GM12891 (cell line): ENCODE measurements at regions not wholly inside any gene's neighbourhood (a gene's known extent, or its start where the extent isn't known, plus 50 kb on each side); places are given as distances from the start of the nearest gene placed in this dataset.
"Not testable (repeated sequence)": the region's sequence is repeated elsewhere in the genome, so short reads cannot be mapped to it uniquely, and the experiment has no call there.

Experiments used
- DNase-seq: peaks from one replicate; pipeline ENCODE4 v3.0.0; 2011; ENCODE audit warnings: low spot score; ENCODE audit not compliant: insufficient read length
- FAIRE-seq: peaks from 2 replicates; lab custom pipeline; 2011; peaks lifted over from hg19 to GRCh38; lab: Jason Lieb, UNC
- PAX5 ChIP-seq: IDR thresholded peaks from 2 replicates; pipeline ENCODE4 v1.6.1; 2011; ENCODE audit warnings: low read length, moderate library complexity, mild to moderate bottlenecking; ENCODE audit not compliant: insufficient read depth, severe bottlenecking
- POLR2A ChIP-seq: IDR thresholded peaks from 2 replicates; pipeline ENCODE4 v1.6.1; 2011; ENCODE audit warnings: low read depth, low read length, control low read depth
- POLR2AphosphoS5 ChIP-seq: IDR thresholded peaks from 2 replicates; pipeline ENCODE4 v1.6.1; 2011; ENCODE audit warnings: low read depth, low read length, control low read depth
- POU2F2 ChIP-seq: IDR thresholded peaks from 2 replicates; pipeline ENCODE4 v1.6.1; 2011; ENCODE audit warnings: low read depth, mild to moderate bottlenecking, control low read depth, low read length, moderate library complexity
- SPI1 ChIP-seq: IDR thresholded peaks from 2 replicates; pipeline ENCODE4 v1.6.1; 2011; ENCODE audit warnings: low read depth, low read length, control low read depth
- TAF1 ChIP-seq: IDR thresholded peaks from 2 replicates; pipeline ENCODE4 v1.6.1; 2011; ENCODE audit warnings: low read depth, low read length, control low read depth

DNA sequence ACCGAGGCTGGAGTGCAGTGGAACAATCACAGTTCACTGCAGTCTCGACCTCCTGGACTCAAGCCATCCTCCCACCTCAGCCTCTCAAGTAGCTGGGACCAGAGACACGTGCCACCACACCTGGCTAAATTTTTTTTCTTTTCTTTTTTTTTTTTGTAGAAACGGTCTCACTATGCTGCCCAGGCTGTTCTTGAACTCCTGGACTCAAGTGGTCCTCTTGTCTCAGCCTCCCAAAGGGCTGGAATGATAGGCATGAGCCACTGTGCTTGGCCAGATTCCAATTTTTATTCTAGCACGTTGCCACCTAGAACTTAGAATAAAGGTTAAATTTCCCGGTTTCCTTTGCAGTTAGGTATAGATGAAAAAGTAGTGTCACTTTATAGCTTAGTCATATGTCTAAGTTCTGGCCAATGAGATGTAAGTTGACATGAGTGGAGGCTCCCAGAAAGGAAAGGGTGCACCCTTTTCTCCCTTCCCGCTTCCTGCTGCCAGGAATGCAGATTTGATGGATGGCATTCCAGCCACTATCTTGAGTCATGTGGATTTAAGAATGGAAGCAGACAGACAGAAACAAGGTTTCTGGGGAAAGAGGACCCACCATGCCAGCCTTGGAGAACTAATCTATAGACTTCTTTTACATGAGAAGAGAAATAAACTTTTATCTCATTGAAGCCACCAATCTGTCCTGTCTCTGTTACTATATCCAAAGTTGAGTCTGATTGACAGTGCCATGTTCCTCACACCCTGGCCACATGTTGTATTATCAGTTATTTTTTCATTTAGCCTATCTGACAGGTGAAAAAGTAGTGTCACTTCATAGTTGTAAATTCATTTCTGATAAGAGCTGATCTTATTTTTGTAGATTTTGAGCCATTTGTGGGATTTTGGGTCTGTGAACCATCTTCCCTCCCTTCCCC is 60.6 kb upstream of the NCOA3 start:
- TF ChIP-seq TAF1, result no peak
- no peak for TF ChIP-seq SPI1
- TF ChIP-seq POLR2A, result no peak
- TF ChIP-seq POU2F2, result no peak
- no peak for TF ChIP-seq PAX5
- no peak for TF ChIP-seq POLR2AphosphoS5
- DNase-seq, result no peak
- no peak for FAIRE-seq

DNA sequence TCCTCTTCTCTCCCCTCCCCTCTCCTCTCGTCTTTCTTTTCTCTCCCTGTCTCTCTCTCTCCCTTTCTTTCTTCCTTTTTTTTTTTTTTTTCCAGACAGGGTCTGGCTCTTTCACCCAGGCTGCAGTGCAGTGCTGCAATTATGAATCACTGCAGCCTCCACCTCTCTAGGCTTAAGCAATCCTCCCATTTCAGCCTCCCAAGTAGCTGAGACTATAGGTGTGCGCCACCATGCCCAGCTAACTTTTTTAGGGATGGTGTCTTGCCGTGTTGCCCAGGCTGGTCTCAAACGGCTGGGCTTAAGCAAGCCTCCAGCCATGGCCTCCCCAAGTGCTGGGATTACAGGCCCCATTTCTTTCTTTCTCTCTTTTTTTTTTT is 59.9 kb upstream of the NCOA3 start:
- TF ChIP-seq TAF1, result no peak
- TF ChIP-seq SPI1, result no peak
- no peak for TF ChIP-seq POU2F2
- TF ChIP-seq PAX5, result no peak
- no peak for TF ChIP-seq POLR2AphosphoS5
- no peak for TF ChIP-seq POLR2A
- FAIRE-seq (no peak), DNase-seq (no peak)

DNA sequence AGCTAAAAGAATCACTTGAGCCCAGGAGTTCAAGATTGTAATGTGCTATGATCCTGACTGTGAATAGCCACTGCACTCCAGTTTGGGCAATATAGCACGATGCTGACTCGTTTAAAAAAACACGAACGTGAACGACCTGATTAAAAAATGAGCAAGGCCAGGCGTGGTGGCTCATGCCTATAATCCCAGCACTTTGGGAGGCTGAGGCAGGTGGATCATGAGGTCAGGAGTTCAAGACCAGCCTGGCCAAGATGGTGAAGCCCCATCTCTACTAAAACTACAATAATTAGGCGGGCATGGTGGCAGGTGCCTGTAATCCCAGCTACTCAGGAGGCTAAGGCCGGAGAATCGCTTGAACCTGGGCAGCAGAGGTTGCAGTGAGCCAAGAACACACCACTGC is 58.6 kb upstream of the NCOA3 start:
- DNase-seq, FAIRE-seq: not testable (repeated sequence)

DNA sequence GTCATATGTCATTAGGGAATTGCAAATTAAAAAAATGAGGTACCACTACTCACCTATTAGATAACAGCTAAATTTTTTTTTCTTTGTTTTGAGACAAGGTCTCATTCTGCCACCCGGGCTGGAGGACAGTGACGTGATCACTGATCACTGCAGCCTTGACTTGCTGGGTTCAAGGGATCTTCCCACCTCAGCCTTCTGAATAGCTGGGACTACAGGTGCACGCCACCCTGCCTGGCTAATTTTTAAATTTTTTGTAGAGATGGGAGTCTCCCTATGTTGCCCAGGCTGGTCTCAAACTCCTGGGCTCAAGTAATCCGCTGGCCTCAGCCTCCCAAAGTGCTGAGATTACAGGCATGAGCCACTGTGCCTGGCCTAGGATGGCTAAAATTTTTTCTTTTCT is 57.1 kb upstream of the NCOA3 start:
- no peak for TF ChIP-seq PAX5
- FAIRE-seq (no peak), DNase-seq (no peak)

DNA sequence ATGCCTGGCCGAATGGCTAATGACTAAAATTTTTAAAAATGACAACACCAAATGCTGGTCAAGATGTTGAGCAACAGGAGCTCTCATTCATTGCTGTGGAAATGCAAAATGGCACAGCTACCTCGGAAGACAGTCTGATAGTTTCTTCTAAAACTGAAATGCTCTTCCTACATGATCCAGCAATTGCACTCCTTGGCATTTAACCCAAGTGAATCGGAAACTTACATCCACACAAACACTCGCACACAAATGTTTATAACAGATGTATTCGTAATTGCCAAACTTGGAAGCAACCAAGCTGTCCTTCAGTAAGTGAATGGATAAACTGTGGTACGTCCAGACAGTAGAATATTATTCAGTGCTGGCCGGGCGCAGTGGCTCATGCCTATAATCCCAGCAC is 56.4 kb upstream of the NCOA3 start:
- no peak for TF ChIP-seq TAF1
- no peak for TF ChIP-seq PAX5
- no peak for TF ChIP-seq POU2F2
- TF ChIP-seq POLR2A, result no peak
- TF ChIP-seq SPI1, result no peak
- no peak for TF ChIP-seq POLR2AphosphoS5
- DNase-seq (no peak), FAIRE-seq (no peak)

- DNase-seq, FAIRE-seq: not testable (repeated sequence)
- TF ChIP-seq SPI1, result 0 out of 2 replicates have a peak, but pooled peaks have one; percentile 4
These were observed 54.1 kb upstream of the NCOA3 start for GRCh38 chr20:47447350-47448296.

GRCh38 chr20:47448429-47448828 is 53.3 kb upstream of the NCOA3 start:
- FAIRE-seq, result no peak
- no peak for TF ChIP-seq PAX5
- no peak for TF ChIP-seq SPI1
- TF ChIP-seq TAF1, result no peak
- TF ChIP-seq POLR2A, result no peak
- TF ChIP-seq POU2F2, result no peak
- TF ChIP-seq POLR2AphosphoS5, result no peak
- DNase-seq, result no peak

DNA sequence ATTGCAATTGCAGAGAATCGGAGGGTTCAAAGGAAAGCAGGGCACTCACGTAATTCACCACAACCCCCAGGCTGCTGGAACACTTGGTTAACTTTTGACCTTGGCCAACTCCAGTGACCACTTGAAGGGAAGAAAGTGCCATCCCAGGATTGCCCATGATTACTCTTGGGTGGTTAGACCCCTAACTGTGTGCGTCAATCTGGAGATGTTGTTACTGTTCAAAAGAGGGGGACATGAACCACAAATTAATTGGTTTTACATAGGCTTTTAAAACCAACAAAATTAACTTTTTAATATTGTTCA is 50.1 kb upstream of the NCOA3 start:
- FAIRE-seq, result no peak
- DNase-seq, result no peak

More for the DNA sequence above, 50.1 kb upstream of the NCOA3 start:
- TF ChIP-seq POU2F2, result no peak
